ENCODE measurements at regions not wholly inside any gene's neighbourhood (a gene's known extent, or its start where the extent isn't known, plus 50 kb on each side); places are given as distances from the start of the nearest gene placed in this dataset.

DNA sequence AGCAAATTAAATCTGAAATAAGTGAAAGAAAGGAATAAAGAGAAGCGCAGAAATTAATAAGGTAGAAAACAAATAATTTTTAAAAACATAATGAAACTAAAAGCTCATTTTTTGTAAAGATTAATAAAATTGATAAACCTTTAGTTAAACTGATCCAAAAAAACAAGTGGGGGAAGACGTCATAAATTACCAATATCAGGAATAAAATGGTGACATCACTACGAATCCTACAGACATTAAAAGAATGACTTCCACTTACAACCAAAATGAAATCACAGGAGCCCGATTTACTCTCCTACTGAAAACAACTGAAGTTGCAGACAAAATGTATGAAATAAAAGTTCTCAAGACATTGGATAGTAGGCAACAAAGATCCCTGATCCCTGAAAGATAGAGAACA, 68.1 kb upstream of the IFFO2 start:
- TF ChIP-seq, protein P1, sequence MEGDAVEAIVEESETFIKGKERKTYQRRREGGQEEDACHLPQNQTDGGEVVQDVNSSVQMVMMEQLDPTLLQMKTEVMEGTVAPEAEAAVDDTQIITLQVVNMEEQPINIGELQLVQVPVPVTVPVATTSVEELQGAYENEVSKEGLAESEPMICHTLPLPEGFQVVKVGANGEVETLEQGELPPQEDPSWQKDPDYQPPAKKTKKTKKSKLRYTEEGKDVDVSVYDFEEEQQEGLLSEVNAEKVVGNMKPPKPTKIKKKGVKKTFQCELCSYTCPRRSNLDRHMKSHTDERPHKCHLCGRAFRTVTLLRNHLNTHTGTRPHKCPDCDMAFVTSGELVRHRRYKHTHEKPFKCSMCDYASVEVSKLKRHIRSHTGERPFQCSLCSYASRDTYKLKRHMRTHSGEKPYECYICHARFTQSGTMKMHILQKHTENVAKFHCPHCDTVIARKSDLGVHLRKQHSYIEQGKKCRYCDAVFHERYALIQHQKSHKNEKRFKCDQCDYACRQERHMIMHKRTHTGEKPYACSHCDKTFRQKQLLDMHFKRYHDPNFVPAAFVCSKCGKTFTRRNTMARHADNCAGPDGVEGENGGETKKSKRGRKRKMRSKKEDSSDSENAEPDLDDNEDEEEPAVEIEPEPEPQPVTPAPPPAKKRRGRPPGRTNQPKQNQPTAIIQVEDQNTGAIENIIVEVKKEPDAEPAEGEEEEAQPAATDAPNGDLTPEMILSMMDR (IDR thresholded peaks at IDR 0.05; ENCODE audit: insufficient read depth, low read depth, low read length) = no peak
- no peak for TF ChIP-seq EZH2 (IDR thresholded peaks at IDR 0.05; ENCODE audit: insufficient read depth, low read length)

Data from astrocyte (in vitro differentiated cells and primary cell).